ENCODE measurements at regions not wholly inside any gene's neighbourhood (a gene's known extent, or its start where the extent isn't known, plus 50 kb on each side); places are given as distances from the start of the nearest gene placed in this dataset.

GRCh38 chr12:114998118-114998749 is 314.3 kb upstream of the TBX3 start:
- no peak for DNase-seq

GRCh38 chr12:114996382-114996781 is 312.4 kb upstream of the TBX3 start:
- no peak for DNase-seq

- DNase-seq: no peak
Measured at GRCh38 chr12:114995891-114996290, 311.9 kb upstream of the TBX3 start.

- DNase-seq: no peak
Measured at GRCh38 chr12:114993165-114993564, 309.2 kb upstream of the TBX3 start.

- no peak for DNase-seq
Measured at GRCh38 chr12:114992443-114992842, 308.5 kb upstream of the TBX3 start.

DNA sequence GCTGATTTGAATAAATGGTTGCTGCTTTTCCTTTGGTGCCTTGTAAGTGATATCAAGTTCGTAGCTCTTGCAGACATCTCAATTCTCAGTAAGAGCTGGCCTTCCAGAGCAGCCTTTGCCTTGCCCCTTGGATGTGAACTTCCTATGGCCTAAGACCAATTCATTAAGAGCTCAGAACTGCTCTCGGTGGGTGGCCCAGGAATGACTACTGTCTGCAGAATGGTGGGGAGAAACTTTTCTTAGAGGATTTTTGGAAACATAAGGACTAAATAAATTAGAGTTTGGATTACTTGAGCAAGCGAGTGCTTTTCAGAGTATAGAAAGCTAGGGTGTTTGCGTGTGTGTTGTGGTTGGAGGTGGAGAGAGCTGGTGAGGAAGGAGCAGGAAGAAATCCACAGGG is 306.4 kb upstream of the TBX3 start:
- no peak for DNase-seq

DNA sequence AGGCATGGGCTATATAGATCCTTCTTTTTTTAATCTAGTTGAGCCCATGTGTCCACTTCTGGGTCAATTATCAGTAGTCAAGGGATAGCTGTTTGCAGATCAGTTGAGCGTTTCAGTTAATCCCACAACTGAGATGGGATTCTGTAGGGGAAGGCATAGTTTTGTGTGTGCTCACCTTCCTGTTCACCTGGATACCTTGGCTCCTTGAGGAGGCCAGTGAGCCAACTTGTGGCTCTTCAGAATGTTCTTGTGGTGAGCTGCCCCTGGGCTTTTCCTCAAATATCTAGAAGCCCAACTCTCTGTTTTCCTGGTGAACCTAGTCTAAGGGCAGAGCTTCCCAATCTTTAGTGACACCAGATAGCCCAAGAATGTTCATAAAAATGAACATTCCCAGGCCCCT is 302.9 kb upstream of the TBX3 start:
- no peak for DNase-seq

DNA sequence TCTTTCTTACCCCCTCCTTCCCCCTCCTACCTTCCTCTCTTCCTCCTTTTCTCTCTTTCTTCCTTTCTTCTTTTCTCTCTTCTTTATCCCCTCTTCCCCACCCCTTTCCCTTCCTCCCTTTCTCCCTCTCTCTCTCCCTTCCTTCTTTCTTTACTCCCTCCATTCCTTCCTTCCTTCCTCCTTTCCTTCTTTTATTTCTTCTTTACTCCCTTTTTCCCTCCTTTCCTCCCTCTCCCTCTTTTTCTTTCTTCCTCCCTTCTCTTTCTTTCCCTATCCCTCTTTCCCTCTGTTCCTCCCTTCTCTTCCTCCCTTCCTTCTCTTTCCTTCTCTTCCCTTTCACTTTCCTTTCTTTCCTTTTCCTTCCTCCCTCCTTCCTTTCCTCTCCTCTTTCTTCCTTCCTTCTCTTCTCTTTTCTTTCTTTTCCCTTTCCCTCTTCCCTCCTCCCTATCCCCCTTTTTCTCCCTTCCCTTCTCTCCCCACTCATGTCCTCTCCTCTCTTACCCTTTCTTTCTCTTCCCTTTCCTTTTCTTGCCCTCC is 302.3 kb upstream of the TBX3 start:
- DNase-seq: no peak

- DNase-seq: no peak
Measured at GRCh38 chr12:114984634-114985061, 300.7 kb upstream of the TBX3 start.

DNA sequence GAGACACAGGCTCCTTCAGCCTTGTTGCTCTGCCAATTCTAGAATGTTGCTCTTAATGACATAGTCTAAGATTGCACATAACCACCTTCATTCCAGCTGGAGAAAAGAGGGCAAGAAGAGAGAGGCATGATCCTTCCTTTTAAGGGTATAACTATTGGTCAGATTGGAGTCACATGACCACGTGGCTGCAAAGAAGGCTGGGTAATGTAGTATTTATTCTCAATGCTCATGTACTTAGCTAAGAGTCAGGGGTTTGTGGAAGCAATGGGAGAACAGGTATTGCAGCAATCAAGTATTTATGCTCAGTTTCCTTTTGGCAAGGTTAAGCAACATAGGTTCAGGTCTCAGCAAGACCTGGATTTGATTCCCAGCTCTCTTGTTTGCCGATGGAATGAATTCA is 298.8 kb upstream of the TBX3 start:
- no peak for DNase-seq

DNA sequence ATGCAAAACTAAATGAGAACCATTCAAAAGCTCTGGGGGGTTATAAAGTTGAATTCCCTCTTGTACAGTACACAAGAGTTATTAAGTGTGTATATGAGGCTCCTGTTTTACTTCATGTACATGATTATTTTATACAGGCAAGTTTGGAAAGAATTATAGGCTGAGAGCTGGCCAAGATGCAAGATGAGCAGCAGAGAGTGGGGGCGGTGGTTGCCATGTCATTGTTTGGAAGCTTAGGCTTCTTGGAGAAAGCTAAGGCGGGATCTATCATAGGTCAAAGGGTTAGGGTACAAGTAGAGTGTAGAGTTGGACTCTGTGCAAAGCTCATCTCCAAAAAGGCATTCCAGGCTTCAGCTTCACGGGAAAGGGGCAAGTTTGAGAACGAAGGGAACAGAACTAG is 297.1 kb upstream of the TBX3 start:
- no peak for DNase-seq

- no peak for DNase-seq
Measured at GRCh38 chr12:114976959-114977358, 293.0 kb upstream of the TBX3 start.

DNA sequence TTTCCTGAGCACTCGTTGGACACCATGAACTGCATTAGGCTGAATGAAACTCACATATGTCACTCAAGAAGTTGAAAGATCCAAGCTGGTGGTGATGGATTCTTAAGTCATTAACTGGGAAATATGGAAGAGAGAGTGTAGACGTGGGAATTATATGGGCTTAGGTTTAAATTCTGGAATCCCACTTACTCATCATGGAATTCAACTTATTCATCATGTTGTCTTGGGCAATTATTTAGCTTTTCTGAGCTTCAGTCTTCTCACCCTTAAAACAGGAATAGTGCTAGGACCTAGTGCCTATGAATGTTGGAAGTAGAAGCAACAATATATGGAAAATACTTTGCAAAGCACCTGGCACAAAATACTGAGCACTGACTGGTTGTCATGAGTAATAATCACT is 292.4 kb upstream of the TBX3 start:
- DNase-seq: no peak

DNA sequence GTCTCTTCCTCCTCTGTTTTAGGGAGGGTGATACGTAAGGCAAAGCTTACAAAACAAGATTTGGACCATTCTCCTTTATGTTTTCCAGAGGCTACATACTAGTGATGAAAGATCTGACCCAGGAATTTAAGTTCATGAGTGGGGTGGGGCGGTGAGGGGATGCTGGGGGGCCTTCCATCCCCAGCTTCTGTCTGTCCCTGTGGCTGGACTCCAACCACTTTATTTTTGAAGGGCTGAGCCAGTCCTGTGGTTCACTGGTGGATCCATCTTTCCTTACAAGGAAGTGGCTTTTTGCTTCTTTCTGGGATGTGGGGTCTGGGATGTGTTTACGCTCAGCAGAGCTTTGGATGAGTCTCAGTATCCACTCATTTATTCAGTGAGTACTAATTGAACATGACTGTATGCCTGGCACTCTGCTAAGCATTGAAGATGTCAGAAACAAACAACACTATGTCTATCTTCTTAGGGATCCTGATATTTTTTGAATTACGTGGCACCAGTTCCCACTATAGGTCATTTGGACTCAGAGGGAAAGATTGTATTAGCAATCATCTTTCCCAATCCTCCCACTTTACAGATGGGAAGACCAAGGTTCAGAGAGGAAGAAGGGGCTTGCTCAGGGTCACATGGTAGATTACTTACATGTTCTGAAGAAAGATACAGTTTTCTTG is 291.8 kb upstream of the TBX3 start:
- DNase-seq: no peak

GRCh38 chr12:114974826-114975639 is 291.1 kb upstream of the TBX3 start:
- DNase-seq: no peak

GRCh38 chr12:114974333-114974732 is 290.4 kb upstream of the TBX3 start:
- no peak for DNase-seq

- no peak for DNase-seq
Measured at GRCh38 chr12:114968727-114969126, 284.8 kb upstream of the TBX3 start.

GRCh38 chr12:114967151-114967550 is 283.2 kb upstream of the TBX3 start:
- DNase-seq: no peak

DNA sequence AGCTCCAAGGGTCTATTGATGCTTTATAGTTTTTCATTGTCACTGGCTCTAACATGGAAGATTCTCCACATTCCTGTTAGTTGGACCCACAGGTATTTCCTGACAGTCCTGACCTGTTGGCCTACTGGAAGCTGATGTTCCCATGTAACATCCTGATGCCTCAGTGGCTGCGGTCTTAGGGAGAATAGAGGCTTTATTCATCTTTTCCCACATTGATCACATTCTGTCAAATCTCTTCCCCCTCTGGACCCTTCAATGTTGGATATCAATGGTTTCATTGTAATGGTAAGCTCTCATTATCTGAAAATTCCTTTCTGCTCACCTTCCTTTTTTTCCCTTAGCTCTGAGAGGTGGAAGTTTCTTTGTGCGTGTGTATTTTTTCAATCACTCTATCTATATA is 280.9 kb upstream of the TBX3 start:
- no peak for DNase-seq

- no peak for DNase-seq
Measured at GRCh38 chr12:114963846-114964245, 279.9 kb upstream of the TBX3 start.

GRCh38 chr12:114961491-114961890 is 277.5 kb upstream of the TBX3 start:
- no peak for DNase-seq

GRCh38 chr12:114958538-114958937 is 274.6 kb upstream of the TBX3 start:
- no peak for DNase-seq

DNA sequence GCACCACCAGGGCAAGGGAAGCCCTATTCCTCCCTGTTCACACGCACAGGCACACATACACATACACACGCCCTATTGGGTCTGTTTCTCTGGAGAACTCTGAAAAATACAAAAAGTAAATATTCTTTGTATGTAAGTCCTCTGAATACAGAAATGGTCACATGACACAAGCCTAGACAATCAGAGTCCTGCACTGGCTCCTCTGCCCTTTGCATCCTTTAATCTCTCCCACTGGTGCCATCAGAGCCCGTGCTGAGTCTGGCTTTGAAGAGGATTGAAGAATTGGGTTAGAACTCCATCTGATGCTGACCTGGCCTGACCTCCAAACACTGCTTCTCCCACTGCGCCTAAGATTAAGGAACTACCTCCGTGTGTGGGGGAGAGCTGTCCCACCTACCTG is 273.2 kb upstream of the TBX3 start:
- no peak for DNase-seq
